HG03097 (cell line): ENCODE measurements at regions not wholly inside any gene's neighbourhood (a gene's known extent, or its start where the extent isn't known, plus 50 kb on each side); places are given as distances from the start of the nearest gene placed in this dataset.
"Not testable (repeated sequence)": the region's sequence is repeated elsewhere in the genome, so short reads cannot be mapped to it uniquely, and the experiment has no call there.

Source experiments
- ATAC-seq: cut with Tn5 transposase; IDR thresholded peaks from one replicate; pipeline ENCODE4 v1.9.1; 2021; ENCODE audit not compliant: unreplicated experiment, low FRiP score

GRCh38 chr13:111007209-111007608 is 92.3 kb upstream of the ANKRD10 start:
- no peak for ATAC-seq

GRCh38 chr13:111006506-111007031 is 91.7 kb upstream of the ANKRD10 start:
- ATAC-seq = no peak

GRCh38 chr13:111005808-111006505 is 91.1 kb upstream of the ANKRD10 start:
- ATAC-seq = no peak

- ATAC-seq = no peak
These were observed 90.5 kb upstream of the ANKRD10 start for GRCh38 chr13:111005364-111005763.

GRCh38 chr13:111004444-111004843 is 89.6 kb upstream of the ANKRD10 start:
- no peak for ATAC-seq

GRCh38 chr13:111001636-111002035 is 86.8 kb upstream of the ANKRD10 start:
- ATAC-seq = no peak

GRCh38 chr13:110993788-110994187 is 78.9 kb upstream of the ANKRD10 start:
- no peak for ATAC-seq

- ATAC-seq = no peak
These were observed 77.2 kb upstream of the ANKRD10 start for GRCh38 chr13:110991991-110992508.

- no peak for ATAC-seq
These were observed 74.5 kb upstream of the ANKRD10 start for GRCh38 chr13:110989331-110989730.

GRCh38 chr13:110985541-110985940 is 70.7 kb upstream of the ANKRD10 start:
- ATAC-seq = no peak

GRCh38 chr13:110984798-110985197 is 69.9 kb upstream of the ANKRD10 start:
- ATAC-seq = no peak

- no peak for ATAC-seq
These were observed 69.5 kb upstream of the ANKRD10 start for GRCh38 chr13:110984381-110984780.

- ATAC-seq = no peak
These were observed 68.4 kb upstream of the ANKRD10 start for GRCh38 chr13:110983241-110983640.

- ATAC-seq = no peak
These were observed 66.5 kb upstream of the ANKRD10 start for GRCh38 chr13:110981379-110981778.

GRCh38 chr13:110980921-110981320 is 66.1 kb upstream of the ANKRD10 start:
- ATAC-seq = no peak

- ATAC-seq = not testable (repeated sequence)
These were observed 64.3 kb upstream of the ANKRD10 start for GRCh38 chr13:110979149-110979548.

- no peak for ATAC-seq
These were observed 63.5 kb upstream of the ANKRD10 start for GRCh38 chr13:110978390-110978789.

GRCh38 chr13:110976785-110977184 is 61.9 kb upstream of the ANKRD10 start:
- no peak for ATAC-seq

- no peak for ATAC-seq
These were observed 58.3 kb upstream of the ANKRD10 start for GRCh38 chr13:110973007-110973700.

- ATAC-seq = no peak
These were observed 56.6 kb upstream of the ANKRD10 start for GRCh38 chr13:110971486-110971885.

GRCh38 chr13:110967156-110967855 is 52.4 kb upstream of the ANKRD10 start:
- ATAC-seq = not testable (repeated sequence)
